IMR-90 (cell line): ENCODE measurements at regions not wholly inside any gene's neighbourhood (a gene's known extent, or its start where the extent isn't known, plus 50 kb on each side); places are given as distances from the start of the nearest gene placed in this dataset.

Source experiments
- ATAC-seq: fragments of 200-7000 bp; cut with Tn5 transposase; 2 replicates; pipeline ENCODE4 v1.9.1; 2020; ENCODE audit warnings: low read depth, mild to moderate bottlenecking, moderate library complexity
- BruUV-seq: library from RNA; stranded (reverse); fragments of 400-500 nt; replicated peaks from 2 replicates; lab custom pipeline; 2021; lab: Mats Ljungman, UMichigan
- CTCF ChIA-PET: fragments of 300-600 bp; formaldehyde crosslinking; extraction: SDS; loops from one replicate; lab custom pipeline; 2021; ENCODE audit warnings: antibody characterized with exemption; lab: Yijun Ruan, JAX
- POLR2A ChIA-PET: fragments of 300-600 bp; sonication (Branson Sonifier 250); formaldehyde crosslinking; loops from one replicate; lab custom pipeline; 2022; ENCODE audit warnings: antibody characterized with exemption; ENCODE audit not compliant: unreplicated experiment; lab: Charles Lee
- DNase-seq: peaks from one replicate; pipeline ENCODE4 v3.0.0; 2013
- H2AFZ ChIP-seq: replicated peaks from 2 replicates; pipeline ENCODE3; 2013; ENCODE audit warnings: low read length, mild to moderate bottlenecking; ENCODE audit not compliant: poor library complexity
- H2AK5ac ChIP-seq: 2 replicates; pipeline ENCODE4 v1.6.1; 2013; ENCODE audit warnings: low read depth, low read length, inconsistent platforms
- H2AK9ac ChIP-seq: replicated peaks from 2 replicates; pipeline ENCODE3; 2013; ENCODE audit warnings: mild to moderate bottlenecking, low read depth, low read length, moderate library complexity; ENCODE audit not compliant: poor library complexity
- H2BK120ac ChIP-seq: 2 replicates; pipeline ENCODE4 v1.6.1; 2013; ENCODE audit warnings: low read depth, low read length, inconsistent platforms
- H2BK15ac ChIP-seq: 3 replicates; pipeline ENCODE4 v1.6.1; 2013; ENCODE audit warnings: low read depth, low read length, inconsistent platforms
- H2BK20ac ChIP-seq: 2 replicates; pipeline ENCODE4 v1.6.1; 2013; ENCODE audit warnings: low read depth, mild to moderate bottlenecking, inconsistent platforms, low read length, moderate library complexity
- H2BK5ac ChIP-seq: 2 replicates; pipeline ENCODE4 v1.6.1; 2013; ENCODE audit warnings: mild to moderate bottlenecking, low read depth, low read length, inconsistent platforms; ENCODE audit not compliant: poor library complexity, severe bottlenecking
- H3K14ac ChIP-seq: replicated peaks from 2 replicates; pipeline ENCODE4 v1.6.1; 2013; ENCODE audit warnings: low read depth, low read length, inconsistent platforms
- H3K18ac ChIP-seq: 2 replicates; pipeline ENCODE4 v1.6.1; 2013; ENCODE audit warnings: low read depth, low read length, control low read depth
- H3K23ac ChIP-seq: 2 replicates; pipeline ENCODE4 v1.6.1; 2013; ENCODE audit warnings: low read depth, low read length, inconsistent platforms
- H3K27ac ChIP-seq: 2 replicates; pipeline ENCODE4 v1.5.1; 2013; ENCODE audit warnings: mild to moderate bottlenecking, control low read depth, low read length; ENCODE audit not compliant: insufficient read depth
- H3K27me3 ChIP-seq: 2 replicates; pipeline ENCODE4 v1.6.1; 2013; ENCODE audit warnings: low read length; ENCODE audit not compliant: control insufficient read depth, insufficient read depth
- H3K36me3 ChIP-seq: 2 replicates; pipeline ENCODE4 v1.6.1; 2013; ENCODE audit warnings: low read length, mixed read lengths; ENCODE audit not compliant: control insufficient read depth, insufficient read depth
- H3K4ac ChIP-seq: 2 replicates; pipeline ENCODE4 v1.6.1; 2013; ENCODE audit warnings: low read depth, low read length, inconsistent platforms
- H3K4me1 ChIP-seq: 2 replicates; pipeline ENCODE4 v1.6.1; 2013; ENCODE audit warnings: low read length, mixed read lengths; ENCODE audit not compliant: control insufficient read depth, insufficient read depth
- H3K4me2 ChIP-seq: 2 replicates; pipeline ENCODE4 v1.6.1; 2013; ENCODE audit warnings: low read depth, mild to moderate bottlenecking, control low read depth, low read length, moderate library complexity
- H3K4me3 ChIP-seq: 2 replicates; pipeline ENCODE4 v1.5.1; 2013; ENCODE audit warnings: low read depth, mild to moderate bottlenecking, control low read depth, low read length, moderate library complexity; ENCODE audit not compliant: insufficient read depth
- H3K56ac ChIP-seq: 2 replicates; pipeline ENCODE4 v1.6.1; 2013; ENCODE audit warnings: low read length, inconsistent platforms; ENCODE audit not compliant: insufficient read depth; ENCODE audit errors: extremely low read depth
- H3K79me1 ChIP-seq, 2 experiments: 2 replicates each; pipeline ENCODE4 v1.6.1; 2013; ENCODE audit warnings: low read length in 2 of 2, inconsistent platforms in 1 of 2, low read depth in 1 of 2
- H3K9ac ChIP-seq: 2 replicates; pipeline ENCODE4 v1.6.1; 2013; ENCODE audit warnings: low read depth, low read length, control low read depth
- H3K9me1 ChIP-seq: 2 replicates; pipeline ENCODE4 v1.6.1; 2013; ENCODE audit warnings: low read length, inconsistent platforms; ENCODE audit not compliant: insufficient read depth
- H3K9me3 ChIP-seq: 2 replicates; pipeline ENCODE4 v1.6.1; 2013; ENCODE audit warnings: low read length; ENCODE audit not compliant: control insufficient read depth, insufficient read depth
- H4K20me1 ChIP-seq: 2 replicates; pipeline ENCODE4 v1.6.1; 2013; ENCODE audit warnings: low read length, inconsistent platforms; ENCODE audit not compliant: insufficient read depth
- H4K5ac ChIP-seq: 2 replicates; pipeline ENCODE4 v1.6.1; 2013; ENCODE audit warnings: mild to moderate bottlenecking, low read depth, low read length, control low read depth
- H4K8ac ChIP-seq, 2 experiments: 2 replicates each; pipeline ENCODE4 v1.6.1; 2013; ENCODE audit warnings: low read depth in 2 of 2, low read length in 2 of 2, control low read depth in 1 of 2, inconsistent platforms in 1 of 2
- H4K91ac ChIP-seq: 2 replicates; pipeline ENCODE4 v1.6.1; 2013; ENCODE audit warnings: low read depth, low read length, inconsistent platforms; ENCODE audit not compliant: insufficient read depth
- BHLHE40 ChIP-seq: fragments of 150-350 bp; IDR thresholded peaks from 2 replicates; pipeline ENCODE4 v1.6.1; 2016; ENCODE audit warnings: mild to moderate bottlenecking, low read depth, low read length
- FOS ChIP-seq: fragments of 150-350 bp; IDR thresholded peaks from 2 replicates; pipeline ENCODE4 v1.6.1; 2016; ENCODE audit warnings: low read depth, low read length
- MAFK ChIP-seq: IDR thresholded peaks from 2 replicates; pipeline ENCODE4 v1.6.1; 2012; ENCODE audit warnings: low read depth, low read length, improper control_type of control experiment
- MAZ ChIP-seq: IDR thresholded peaks from 2 replicates; pipeline ENCODE4 v1.6.1; 2012; ENCODE audit warnings: low read depth, mild to moderate bottlenecking, low read length, improper control_type of control experiment, moderate library complexity, borderline replicate concordance
- MXI1 ChIP-seq: IDR thresholded peaks from 2 replicates; pipeline ENCODE4 v1.6.1; 2012; ENCODE audit warnings: low read depth, mild to moderate bottlenecking, low read length, moderate library complexity, borderline replicate concordance
- POLR2A ChIP-seq: IDR thresholded peaks from 2 replicates; pipeline ENCODE4 v1.6.1; 2012; ENCODE audit warnings: mild to moderate bottlenecking, low read depth, low read length
- RAD21 ChIP-seq: IDR thresholded peaks from 2 replicates; pipeline ENCODE4 v1.6.1; 2012; ENCODE audit warnings: low read length, improper control_type of control experiment
- RCOR1 ChIP-seq: IDR thresholded peaks from 2 replicates; pipeline ENCODE4 v1.6.1; 2012; ENCODE audit warnings: mild to moderate bottlenecking, low read length, improper control_type of control experiment; ENCODE audit not compliant: insufficient replicate concordance
- RFX5 ChIP-seq: IDR thresholded peaks from 2 replicates; pipeline ENCODE4 v1.8.0; 2012; ENCODE audit warnings: low read depth, mild to moderate bottlenecking, low read length, moderate library complexity
- SMC3 ChIP-seq: fragments of 150-350 bp; IDR thresholded peaks from 2 replicates; pipeline ENCODE4 v1.6.1; 2016; ENCODE audit warnings: low read depth, mild to moderate bottlenecking, antibody characterized with exemption, low read length, moderate library complexity
- WGBS, 2 experiments: methylation state at CpG; one replicate each; pipeline versions ENCODE4 v1.1.5 to v1.1.7; 2013; ENCODE audit warnings: missing lambda C conversion rate in 2 of 2; ENCODE audit not compliant: insufficient read length in 1 of 2; ENCODE audit errors: extremely low coverage in 2 of 2; 5-methylcytosine and 5-hydroxymethylcytosine counted together
- dilution Hi-C: fragments of 300-500 bp; cut with HindIII; formaldehyde crosslinking; loops from one replicate; pipeline ENCODE4 v1.14.3; 2018; ENCODE audit warnings: low sequenced_read_pairs; ENCODE audit not compliant: unreplicated experiment
- in situ Hi-C: fragments of 300-500 bp; cut with MboI; formaldehyde crosslinking; loops from 3 replicates; pipeline ENCODE4 v1.14.3; 2019; ENCODE audit warnings: low sequenced_read_pairs, inconsistent platforms, mixed read lengths
- intact Hi-C: fragments of 100-400 bp; cut with micrococcal nuclease; formaldehyde crosslinking; loops from 2 replicates; pipeline ENCODE4 v1.10.0; 2022
- TF ChIP-seq, protein P1 (sequence below): fragments of 150-350 bp; IDR thresholded peaks from 2 replicates; pipeline ENCODE4 v1.6.1; 2016; ENCODE audit warnings: low read depth, mild to moderate bottlenecking, low read length, moderate library complexity, borderline replicate concordance
- TF ChIP-seq, protein P2 (sequence below): conservative IDR thresholded peaks from 2 replicates; pipeline ENCODE4 v1.5.1; 2012; ENCODE audit warnings: mild to moderate bottlenecking, low read depth, low read length, improper control_type of control experiment

DNA sequence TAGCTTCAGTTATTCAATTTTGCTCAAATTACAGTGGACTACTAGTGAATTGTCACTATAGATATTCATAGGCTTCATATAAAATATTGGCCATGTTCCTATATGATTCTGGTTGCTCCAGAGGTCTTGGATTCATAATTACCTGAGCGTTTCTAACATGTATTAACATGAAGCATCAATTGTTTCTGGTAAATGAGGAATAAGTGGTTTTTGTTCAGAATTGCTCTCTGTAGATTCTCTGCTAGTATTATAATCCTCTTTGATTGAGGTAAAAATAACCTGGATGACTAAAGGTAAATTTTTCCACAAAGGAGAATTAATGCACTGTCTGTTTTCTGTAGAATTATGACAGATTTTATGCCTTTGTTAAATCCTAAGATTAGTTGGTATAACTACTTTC is 258.1 kb upstream of the CNTN6 start:
- H3K23ac ChIP-seq = no peak overlapping the region
- no peak overlapping the region for H4K5ac ChIP-seq
- no peak overlapping the region for H2BK120ac ChIP-seq
- no peak for TF ChIP-seq POLR2A
- TF ChIP-seq, protein P1, sequence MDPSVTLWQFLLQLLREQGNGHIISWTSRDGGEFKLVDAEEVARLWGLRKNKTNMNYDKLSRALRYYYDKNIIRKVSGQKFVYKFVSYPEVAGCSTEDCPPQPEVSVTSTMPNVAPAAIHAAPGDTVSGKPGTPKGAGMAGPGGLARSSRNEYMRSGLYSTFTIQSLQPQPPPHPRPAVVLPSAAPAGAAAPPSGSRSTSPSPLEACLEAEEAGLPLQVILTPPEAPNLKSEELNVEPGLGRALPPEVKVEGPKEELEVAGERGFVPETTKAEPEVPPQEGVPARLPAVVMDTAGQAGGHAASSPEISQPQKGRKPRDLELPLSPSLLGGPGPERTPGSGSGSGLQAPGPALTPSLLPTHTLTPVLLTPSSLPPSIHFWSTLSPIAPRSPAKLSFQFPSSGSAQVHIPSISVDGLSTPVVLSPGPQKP = no peak
- no peak for TF ChIP-seq RFX5
- no peak for TF ChIP-seq RAD21
- no peak for TF ChIP-seq MAZ
- no peak for TF ChIP-seq RCOR1
- TF ChIP-seq MXI1 = no peak
- TF ChIP-seq BHLHE40 = no peak
- no peak for TF ChIP-seq SMC3
- TF ChIP-seq, protein P2, sequence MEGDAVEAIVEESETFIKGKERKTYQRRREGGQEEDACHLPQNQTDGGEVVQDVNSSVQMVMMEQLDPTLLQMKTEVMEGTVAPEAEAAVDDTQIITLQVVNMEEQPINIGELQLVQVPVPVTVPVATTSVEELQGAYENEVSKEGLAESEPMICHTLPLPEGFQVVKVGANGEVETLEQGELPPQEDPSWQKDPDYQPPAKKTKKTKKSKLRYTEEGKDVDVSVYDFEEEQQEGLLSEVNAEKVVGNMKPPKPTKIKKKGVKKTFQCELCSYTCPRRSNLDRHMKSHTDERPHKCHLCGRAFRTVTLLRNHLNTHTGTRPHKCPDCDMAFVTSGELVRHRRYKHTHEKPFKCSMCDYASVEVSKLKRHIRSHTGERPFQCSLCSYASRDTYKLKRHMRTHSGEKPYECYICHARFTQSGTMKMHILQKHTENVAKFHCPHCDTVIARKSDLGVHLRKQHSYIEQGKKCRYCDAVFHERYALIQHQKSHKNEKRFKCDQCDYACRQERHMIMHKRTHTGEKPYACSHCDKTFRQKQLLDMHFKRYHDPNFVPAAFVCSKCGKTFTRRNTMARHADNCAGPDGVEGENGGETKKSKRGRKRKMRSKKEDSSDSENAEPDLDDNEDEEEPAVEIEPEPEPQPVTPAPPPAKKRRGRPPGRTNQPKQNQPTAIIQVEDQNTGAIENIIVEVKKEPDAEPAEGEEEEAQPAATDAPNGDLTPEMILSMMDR = no peak
- no peak for TF ChIP-seq MAFK
- TF ChIP-seq FOS = no peak
- no peak overlapping the region for H2BK20ac ChIP-seq
- no peak overlapping the region for H2AK5ac ChIP-seq
- no peak overlapping the region for H3K56ac ChIP-seq
- no peak overlapping the region for H3K4ac ChIP-seq
- no peak overlapping the region for H3K14ac ChIP-seq
- peaks cover 7% of the 10 kb centered on the region for H3K9me3 ChIP-seq
- no peak overlapping the region for H4K91ac ChIP-seq
- no peaks in the 10 kb centered on the region for H3K36me3 ChIP-seq
- no peak overlapping the region for H3K4me3 ChIP-seq
- in situ Hi-C loops = no loop called here
- H3K9ac ChIP-seq = no peak overlapping the region
- ATAC-seq (no peak), DNase-seq (no peak)
- H4K20me1 ChIP-seq = no peaks in the 10 kb centered on the region
- no peak overlapping the region for H3K4me2 ChIP-seq
- WGBS, 2 experiments = no CpG with 5 or more reads among the region's 1 CpG
- H2BK15ac ChIP-seq = no peak overlapping the region
- dilution Hi-C loops = no loop called here
- ChIA-PET POLR2A (no interaction called here), CTCF (no interaction called here)
- H3K4me1 ChIP-seq = no peaks in the 10 kb centered on the region
- BruUV-seq = no TSS peak
- no peaks in the 10 kb centered on the region for H3K27me3 ChIP-seq
- intact Hi-C loops = no loop called here
- no peak overlapping the region for H4K8ac ChIP-seq
- no peak overlapping the region for H2AK9ac ChIP-seq
- H3K18ac ChIP-seq = no peak overlapping the region
- no peak overlapping the region for H2AFZ ChIP-seq
- H2BK5ac ChIP-seq = no peak overlapping the region
- no peaks in the 10 kb centered on the region for H3K9me1 ChIP-seq
- no peaks in the 10 kb centered on the region for H3K79me1 ChIP-seq
- no peak overlapping the region for H3K27ac ChIP-seq
